PC-3 (cell line): ENCODE measurements at regions not wholly inside any gene's neighbourhood (a gene's known extent, or its start where the extent isn't known, plus 50 kb on each side); places are given as distances from the start of the nearest gene placed in this dataset.

Source experiments
- EZH2 ChIP-seq: fragments of 300-600 bp; sonication (generic); IDR thresholded peaks from one replicate; pipeline ENCODE4 v1.6.1; 2017; ENCODE audit warnings: antibody characterized with exemption, mild to moderate bottlenecking, low read length; ENCODE audit not compliant: unreplicated experiment
- EZH2phosphoT487 ChIP-seq: fragments of 300-600 bp; sonication (generic); IDR thresholded peaks from 2 replicates; pipeline ENCODE4 v1.6.1; 2018; ENCODE audit warnings: mild to moderate bottlenecking, antibody characterized with exemption, low read length, borderline replicate concordance
- TF ChIP-seq, protein P1 (sequence below): fragments of 300-600 bp; sonication (generic); conservative IDR thresholded peaks from 2 replicates; pipeline ENCODE4 v1.5.1; 2017; ENCODE audit warnings: antibody characterized with exemption, low read depth, mild to moderate bottlenecking, low read length

- TF ChIP-seq, protein P1, sequence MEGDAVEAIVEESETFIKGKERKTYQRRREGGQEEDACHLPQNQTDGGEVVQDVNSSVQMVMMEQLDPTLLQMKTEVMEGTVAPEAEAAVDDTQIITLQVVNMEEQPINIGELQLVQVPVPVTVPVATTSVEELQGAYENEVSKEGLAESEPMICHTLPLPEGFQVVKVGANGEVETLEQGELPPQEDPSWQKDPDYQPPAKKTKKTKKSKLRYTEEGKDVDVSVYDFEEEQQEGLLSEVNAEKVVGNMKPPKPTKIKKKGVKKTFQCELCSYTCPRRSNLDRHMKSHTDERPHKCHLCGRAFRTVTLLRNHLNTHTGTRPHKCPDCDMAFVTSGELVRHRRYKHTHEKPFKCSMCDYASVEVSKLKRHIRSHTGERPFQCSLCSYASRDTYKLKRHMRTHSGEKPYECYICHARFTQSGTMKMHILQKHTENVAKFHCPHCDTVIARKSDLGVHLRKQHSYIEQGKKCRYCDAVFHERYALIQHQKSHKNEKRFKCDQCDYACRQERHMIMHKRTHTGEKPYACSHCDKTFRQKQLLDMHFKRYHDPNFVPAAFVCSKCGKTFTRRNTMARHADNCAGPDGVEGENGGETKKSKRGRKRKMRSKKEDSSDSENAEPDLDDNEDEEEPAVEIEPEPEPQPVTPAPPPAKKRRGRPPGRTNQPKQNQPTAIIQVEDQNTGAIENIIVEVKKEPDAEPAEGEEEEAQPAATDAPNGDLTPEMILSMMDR: no peak
- TF ChIP-seq EZH2phosphoT487 (no peak), EZH2 (no peak)
Measured at GRCh38 chr5:56335212-56335611, 102.1 kb upstream of the ANKRD55 start.
